K562 (cell line): ENCODE measurements at regions not wholly inside any gene's neighbourhood (a gene's known extent, or its start where the extent isn't known, plus 50 kb on each side); places are given as distances from the start of the nearest gene placed in this dataset.

Experiments
- BACH1 ChIP-seq: fragments of 200-800 bp; sonication (Bioruptor generic); IDR thresholded peaks from 2 replicates; pipeline ENCODE4 v1.6.1; 2016; ENCODE audit warnings: missing genetic modification characterization, missing compliant biosample characterization
- CBX8 ChIP-seq: fragments of 200-600 bp; sonication (generic); IDR thresholded peaks from 2 replicates; pipeline ENCODE4 v1.6.1; 2012; ENCODE audit warnings: borderline replicate concordance, mixed run types, low read depth, mild to moderate bottlenecking, moderate library complexity, mixed read lengths, low read length, control low read depth, inconsistent platforms; ENCODE audit not compliant: poor library complexity, severe bottlenecking; ENCODE audit errors: extremely low read depth
- ETV1 ChIP-seq: fragments of 450-650 bp; conservative IDR thresholded peaks from 2 replicates; pipeline ENCODE4 v1.6.1; 2016; ENCODE audit warnings: missing genetic modification characterization, control low read depth, low read depth, missing compliant biosample characterization
- GABPB2 ChIP-seq: fragments of 250-450 bp; sonication (Bioruptor Pico); conservative IDR thresholded peaks from 2 replicates; pipeline ENCODE4 v1.5.1; 2021; ENCODE audit warnings: mild to moderate bottlenecking
- IRF2 ChIP-seq: sonication (generic); formaldehyde crosslinking; IDR thresholded peaks from 2 replicates; pipeline ENCODE4 v1.8.1; 2022; ENCODE audit warnings: mild to moderate bottlenecking, missing genetic modification reagents
- KDM5B ChIP-seq: fragments of 200-600 bp; sonication (generic); IDR thresholded peaks from 2 replicates; pipeline ENCODE4 v1.6.1; 2012; ENCODE audit warnings: low read depth, mild to moderate bottlenecking, moderate library complexity, low read length, control low read depth, inconsistent platforms; ENCODE audit not compliant: insufficient replicate concordance
- LEF1 ChIP-seq: fragments of 450-650 bp; IDR thresholded peaks from 2 replicates; pipeline ENCODE4 v1.6.1; 2016; ENCODE audit warnings: mild to moderate bottlenecking
- MEF2D ChIP-seq: conservative IDR thresholded peaks from 2 replicates; pipeline ENCODE4 v1.6.1; 2016; ENCODE audit warnings: low read depth, missing genetic modification characterization, missing compliant biosample characterization
- PYGO2 ChIP-seq: fragments of 450-650 bp; IDR thresholded peaks from 2 replicates; pipeline ENCODE4 v1.6.1; 2016; ENCODE audit warnings: mild to moderate bottlenecking, missing genetic modification characterization, moderate library complexity, missing compliant biosample characterization
- SMARCC2 ChIP-seq: fragments of 450-650 bp; IDR thresholded peaks from 2 replicates; pipeline ENCODE4 v1.6.1; 2017; ENCODE audit warnings: antibody characterized with exemption, moderate library complexity, mild to moderate bottlenecking, low read depth
- TBL1XR1 ChIP-seq, 2 experiments: IDR thresholded peaks; 2 replicates each; pipeline ENCODE4 v1.6.1; 2012; ENCODE audit warnings: improper control_type of control experiment in 2 of 2, low read length in 2 of 2, mild to moderate bottlenecking in 1 of 2
- TCF3 ChIP-seq: sonication (generic); formaldehyde crosslinking; IDR thresholded peaks from 2 replicates; pipeline ENCODE4 v1.4.0; 2020; ENCODE audit warnings: mild to moderate bottlenecking, missing genetic modification reagents
- TGIF2 ChIP-seq: sonication (generic); formaldehyde crosslinking; IDR thresholded peaks from 2 replicates; pipeline ENCODE4 v1.8.1; 2022; ENCODE audit warnings: mild to moderate bottlenecking, missing genetic modification reagents, moderate library complexity
- ZBTB7A ChIP-seq: IDR thresholded peaks from 2 replicates; pipeline ENCODE4 v1.6.1; 2011; ENCODE audit warnings: low read depth, mild to moderate bottlenecking, low read length, moderate library complexity, borderline replicate concordance; ENCODE audit not compliant: control insufficient read depth
- ZNF121 ChIP-seq: sonication (generic); formaldehyde crosslinking; conservative IDR thresholded peaks from 2 replicates; pipeline ENCODE4 v1.8.0; 2022; ENCODE audit warnings: missing genetic modification reagents
- ZNF311 ChIP-seq: fragments of 250-450 bp; sonication (Bioruptor Pico); IDR thresholded peaks from 2 replicates; pipeline ENCODE4 v1.4.0; 2020; ENCODE audit warnings: mild to moderate bottlenecking, moderate library complexity
- ZNF584 ChIP-seq: fragments of 200-800 bp; sonication (Bioruptor generic); IDR thresholded peaks from 2 replicates; pipeline ENCODE4 v1.6.1; 2016; ENCODE audit warnings: low read depth, mild to moderate bottlenecking, missing genetic modification characterization, missing compliant biosample characterization
- ZNF589 ChIP-seq: fragments of 200-800 bp; sonication (Bioruptor generic); IDR thresholded peaks from 2 replicates; pipeline ENCODE4 v1.6.1; 2016; ENCODE audit warnings: low read depth, missing genetic modification characterization, missing compliant biosample characterization
- TF ChIP-seq, protein P1 (sequence below): sonication (generic); formaldehyde crosslinking; IDR thresholded peaks from 2 replicates; pipeline ENCODE4 v1.9.0; 2022; ENCODE audit warnings: mild to moderate bottlenecking, missing genetic modification reagents
- TF ChIP-seq, protein P2 (sequence below): fragments of 200-800 bp; sonication (Bioruptor generic); IDR thresholded peaks from 2 replicates; pipeline ENCODE4 v1.6.1; 2017; ENCODE audit warnings: missing genetic modification characterization, missing compliant biosample characterization
- TF ChIP-seq, protein P3 (sequence below): fragments of 250-450 bp; sonication (Bioruptor Pico); IDR thresholded peaks from 2 replicates; pipeline ENCODE4 v1.4.0; 2020
- TF ChIP-seq, protein P4 (sequence below): sonication (generic); formaldehyde crosslinking; IDR thresholded peaks from 2 replicates; pipeline ENCODE4 v1.8.0; 2022; ENCODE audit warnings: mild to moderate bottlenecking, low read depth, missing genetic modification reagents
- TF ChIP-seq, protein P5 (sequence below): fragments of 450-650 bp; IDR thresholded peaks from 2 replicates; pipeline ENCODE4 v1.6.1; 2016; ENCODE audit warnings: mild to moderate bottlenecking

DNA sequence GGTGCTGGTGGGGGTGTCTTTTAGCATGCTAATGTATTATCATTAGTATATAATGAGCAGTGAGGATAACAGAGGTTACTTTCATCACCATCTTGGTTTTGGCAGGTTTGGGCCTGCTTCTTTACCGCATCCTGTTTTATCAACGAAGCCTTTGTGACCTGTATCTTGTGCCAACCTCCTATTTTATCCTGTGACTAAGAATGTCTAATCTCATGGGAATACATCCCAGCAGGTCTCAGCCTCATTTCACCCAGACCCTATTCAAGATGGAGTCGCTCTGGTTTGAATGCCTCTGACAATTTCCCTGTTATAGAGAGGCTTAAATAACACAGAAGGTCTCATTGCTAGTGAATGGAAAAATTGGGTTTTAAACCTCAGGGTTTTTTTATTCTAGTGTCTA is 300.8 kb upstream of the PROX1 start (continued):
- TF ChIP-seq ETV1 (tag) (peak; percentile 41; the same call in 1 of the 2 replicates), MEF2D (tag) (0 out of 2 replicates have a peak, but pooled peaks have one; percentile 38), TCF3 (CRISPR knock-in tag) (no peak), ZNF121 (CRISPR knock-in tag) (no peak), TGIF2 (CRISPR knock-in tag) (no peak), BACH1 (tag) (0 out of 2 replicates have a peak, but pooled peaks have one; percentile 51), PYGO2 (tag) (peak; percentile 78), SMARCC2 (no peak), ZBTB7A (no peak), ZNF311 (CRISPR knock-in tag) (no peak), ZNF584 (CRISPR knock-in tag) (no peak), KDM5B (no peak), CBX8 (no peak), LEF1 (no peak), TBL1XR1 (IDR thresholded peaks at IDR 0.05; ENCODE audit: low read length in 2 of 2) (no peak), ZNF589 (CRISPR knock-in tag) (peak; percentile 68; the same call in 1 of the 2 replicates), GABPB2 (CRISPR knock-in tag) (no peak), IRF2 (no peak)
- TF ChIP-seq, protein P1, sequence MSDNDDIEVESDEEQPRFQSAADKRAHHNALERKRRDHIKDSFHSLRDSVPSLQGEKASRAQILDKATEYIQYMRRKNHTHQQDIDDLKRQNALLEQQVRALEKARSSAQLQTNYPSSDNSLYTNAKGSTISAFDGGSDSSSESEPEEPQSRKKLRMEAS (CRISPR knock-in tag) = no peak
- TF ChIP-seq, protein P2, sequence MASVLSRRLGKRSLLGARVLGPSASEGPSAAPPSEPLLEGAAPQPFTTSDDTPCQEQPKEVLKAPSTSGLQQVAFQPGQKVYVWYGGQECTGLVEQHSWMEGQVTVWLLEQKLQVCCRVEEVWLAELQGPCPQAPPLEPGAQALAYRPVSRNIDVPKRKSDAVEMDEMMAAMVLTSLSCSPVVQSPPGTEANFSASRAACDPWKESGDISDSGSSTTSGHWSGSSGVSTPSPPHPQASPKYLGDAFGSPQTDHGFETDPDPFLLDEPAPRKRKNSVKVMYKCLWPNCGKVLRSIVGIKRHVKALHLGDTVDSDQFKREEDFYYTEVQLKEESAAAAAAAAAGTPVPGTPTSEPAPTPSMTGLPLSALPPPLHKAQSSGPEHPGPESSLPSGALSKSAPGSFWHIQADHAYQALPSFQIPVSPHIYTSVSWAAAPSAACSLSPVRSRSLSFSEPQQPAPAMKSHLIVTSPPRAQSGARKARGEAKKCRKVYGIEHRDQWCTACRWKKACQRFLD (CRISPR knock-in tag) = 0 out of 2 replicates have a peak, but pooled peaks have one; percentile 27
- TF ChIP-seq, protein P3, sequence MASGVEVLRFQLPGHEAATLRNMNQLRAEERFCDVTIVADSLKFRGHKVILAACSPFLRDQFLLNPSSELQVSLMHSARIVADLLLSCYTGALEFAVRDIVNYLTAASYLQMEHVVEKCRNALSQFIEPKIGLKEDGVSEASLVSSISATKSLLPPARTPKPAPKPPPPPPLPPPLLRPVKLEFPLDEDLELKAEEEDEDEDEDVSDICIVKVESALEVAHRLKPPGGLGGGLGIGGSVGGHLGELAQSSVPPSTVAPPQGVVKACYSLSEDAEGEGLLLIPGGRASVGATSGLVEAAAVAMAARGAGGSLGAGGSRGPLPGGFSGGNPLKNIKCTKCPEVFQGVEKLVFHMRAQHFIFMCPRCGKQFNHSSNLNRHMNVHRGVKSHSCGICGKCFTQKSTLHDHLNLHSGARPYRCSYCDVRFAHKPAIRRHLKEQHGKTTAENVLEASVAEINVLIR (CRISPR knock-in tag) = no peak
- TF ChIP-seq, protein P4, sequence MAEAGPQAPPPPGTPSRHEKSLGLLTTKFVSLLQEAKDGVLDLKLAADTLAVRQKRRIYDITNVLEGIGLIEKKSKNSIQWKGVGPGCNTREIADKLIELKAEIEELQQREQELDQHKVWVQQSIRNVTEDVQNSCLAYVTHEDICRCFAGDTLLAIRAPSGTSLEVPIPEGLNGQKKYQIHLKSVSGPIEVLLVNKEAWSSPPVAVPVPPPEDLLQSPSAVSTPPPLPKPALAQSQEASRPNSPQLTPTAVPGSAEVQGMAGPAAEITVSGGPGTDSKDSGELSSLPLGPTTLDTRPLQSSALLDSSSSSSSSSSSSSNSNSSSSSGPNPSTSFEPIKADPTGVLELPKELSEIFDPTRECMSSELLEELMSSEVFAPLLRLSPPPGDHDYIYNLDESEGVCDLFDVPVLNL = no peak
- TF ChIP-seq, protein P5, sequence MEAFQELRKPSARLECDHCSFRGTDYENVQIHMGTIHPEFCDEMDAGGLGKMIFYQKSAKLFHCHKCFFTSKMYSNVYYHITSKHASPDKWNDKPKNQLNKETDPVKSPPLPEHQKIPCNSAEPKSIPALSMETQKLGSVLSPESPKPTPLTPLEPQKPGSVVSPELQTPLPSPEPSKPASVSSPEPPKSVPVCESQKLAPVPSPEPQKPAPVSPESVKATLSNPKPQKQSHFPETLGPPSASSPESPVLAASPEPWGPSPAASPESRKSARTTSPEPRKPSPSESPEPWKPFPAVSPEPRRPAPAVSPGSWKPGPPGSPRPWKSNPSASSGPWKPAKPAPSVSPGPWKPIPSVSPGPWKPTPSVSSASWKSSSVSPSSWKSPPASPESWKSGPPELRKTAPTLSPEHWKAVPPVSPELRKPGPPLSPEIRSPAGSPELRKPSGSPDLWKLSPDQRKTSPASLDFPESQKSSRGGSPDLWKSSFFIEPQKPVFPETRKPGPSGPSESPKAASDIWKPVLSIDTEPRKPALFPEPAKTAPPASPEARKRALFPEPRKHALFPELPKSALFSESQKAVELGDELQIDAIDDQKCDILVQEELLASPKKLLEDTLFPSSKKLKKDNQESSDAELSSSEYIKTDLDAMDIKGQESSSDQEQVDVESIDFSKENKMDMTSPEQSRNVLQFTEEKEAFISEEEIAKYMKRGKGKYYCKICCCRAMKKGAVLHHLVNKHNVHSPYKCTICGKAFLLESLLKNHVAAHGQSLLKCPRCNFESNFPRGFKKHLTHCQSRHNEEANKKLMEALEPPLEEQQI = no peak
